Mesenchymal stem cell (in vitro differentiated cells and primary cell): ENCODE measurements at regions not wholly inside any gene's neighbourhood (a gene's known extent, or its start where the extent isn't known, plus 50 kb on each side); places are given as distances from the start of the nearest gene placed in this dataset.
"Not testable (repeated sequence)": the region's sequence is repeated elsewhere in the genome, so short reads cannot be mapped to it uniquely, and the experiment has no call there.

Experiments
- DNase-seq: peaks from one replicate; pipeline ENCODE4 v3.0.0-alpha.2; 2013
- H2AFZ ChIP-seq: one replicate; pipeline ENCODE4 v1.6.1; 2013; ENCODE audit warnings: low read depth, mild to moderate bottlenecking, control low read depth, inconsistent platforms, low read length, moderate library complexity
- H2AK5ac ChIP-seq: 2 replicates; pipeline ENCODE4 v1.6.1; 2013; ENCODE audit warnings: low read length, moderate library complexity, mild to moderate bottlenecking, inconsistent platforms; ENCODE audit not compliant: severe bottlenecking
- H2BK120ac ChIP-seq: one replicate; pipeline ENCODE4 v1.6.1; 2013; ENCODE audit warnings: low read depth, mild to moderate bottlenecking, inconsistent platforms, low read length, moderate library complexity
- H2BK12ac ChIP-seq, 2 experiments: one replicate each; pipeline ENCODE4 v1.6.1; 2013; ENCODE audit warnings: inconsistent platforms in 2 of 2, low read length in 2 of 2, mild to moderate bottlenecking in 2 of 2, moderate library complexity in 2 of 2, control low read depth in 1 of 2
- H2BK15ac ChIP-seq: one replicate; pipeline ENCODE4 v1.6.1; 2013; ENCODE audit warnings: mild to moderate bottlenecking, low read depth, inconsistent platforms; ENCODE audit not compliant: poor library complexity, severe bottlenecking
- H2BK5ac ChIP-seq: 2 replicates; pipeline ENCODE4 v1.6.1; 2013; ENCODE audit warnings: low read depth, mild to moderate bottlenecking, low read length, control low read depth, inconsistent platforms; ENCODE audit not compliant: poor library complexity, severe bottlenecking
- H3K14ac ChIP-seq, 2 experiments: one replicate each; pipeline ENCODE4 v1.6.1; 2013; ENCODE audit warnings: inconsistent platforms in 2 of 2, low read length in 2 of 2, control low read depth in 1 of 2, mild to moderate bottlenecking in 1 of 2, moderate library complexity in 1 of 2
- H3K18ac ChIP-seq, 2 experiments: one replicate each; pipeline ENCODE4 v1.6.1; 2013; ENCODE audit warnings: inconsistent platforms in 2 of 2, low read length in 2 of 2, control low read depth in 1 of 2, low read depth in 1 of 2, mild to moderate bottlenecking in 1 of 2
- H3K23ac ChIP-seq, 2 experiments: one replicate each; pipeline ENCODE4 v1.6.1; 2013; ENCODE audit warnings: inconsistent platforms in 2 of 2, low read length in 2 of 2, mild to moderate bottlenecking in 2 of 2, moderate library complexity in 2 of 2, control low read depth in 1 of 2
- H3K27ac ChIP-seq: 2 replicates; pipeline ENCODE4 v1.5.1; 2013; ENCODE audit warnings: mild to moderate bottlenecking, moderate library complexity, low read length, control low read depth, inconsistent platforms; ENCODE audit not compliant: poor library complexity, severe bottlenecking
- H3K27me3 ChIP-seq, 2 experiments: 2 replicates each; pipeline versions ENCODE4 v1.6.1 to v1.7.0; 2013; ENCODE audit warnings: low read length in 2 of 2, mild to moderate bottlenecking in 2 of 2, moderate library complexity in 2 of 2, control low read depth in 1 of 2, inconsistent platforms in 1 of 2; ENCODE audit not compliant: control insufficient read depth in 1 of 2, insufficient read depth in 1 of 2
- H3K36me3 ChIP-seq, 2 experiments: 2 replicates each; pipeline versions ENCODE4 v1.6.1 to v1.7.0; 2013; ENCODE audit warnings: low read length in 2 of 2, control low read depth in 1 of 2, inconsistent platforms in 1 of 2, low read depth in 1 of 2, mild to moderate bottlenecking in 1 of 2; ENCODE audit not compliant: insufficient read depth in 2 of 2, control insufficient read depth in 1 of 2
- H3K4ac ChIP-seq, 2 experiments: one replicate each; pipeline ENCODE4 v1.6.1; 2013; ENCODE audit warnings: inconsistent platforms in 2 of 2, low read length in 2 of 2, mild to moderate bottlenecking in 2 of 2, moderate library complexity in 2 of 2, control low read depth in 1 of 2, low read depth in 1 of 2
- H3K4me1 ChIP-seq: 2 replicates; pipeline ENCODE4 v1.6.1; 2013; ENCODE audit warnings: low read depth, low read length, control low read depth; ENCODE audit not compliant: control insufficient read depth, insufficient read depth
- H3K4me2 ChIP-seq: 2 replicates; pipeline ENCODE4 v1.6.1; 2013; ENCODE audit warnings: low read length, mild to moderate bottlenecking, inconsistent platforms; ENCODE audit not compliant: poor library complexity, severe bottlenecking
- H3K4me3 ChIP-seq, 2 experiments: 2 replicates each; pipeline versions ENCODE4 v1.5.1 to v1.7.0; 2013; ENCODE audit warnings: low read length in 2 of 2, mild to moderate bottlenecking in 2 of 2, control low read depth in 1 of 2, low read depth in 1 of 2; ENCODE audit not compliant: insufficient read depth in 1 of 2
- H3K79me1 ChIP-seq: replicated peaks from 2 replicates; pipeline ENCODE4 v1.6.1; 2013; ENCODE audit warnings: mild to moderate bottlenecking, control low read depth, low read length, inconsistent platforms; ENCODE audit not compliant: poor library complexity, severe bottlenecking
- H3K9ac ChIP-seq: 2 replicates; pipeline ENCODE4 v1.7.0; 2013; ENCODE audit warnings: mild to moderate bottlenecking, low read length, moderate library complexity
- H3K9me3 ChIP-seq: 2 replicates; pipeline ENCODE4 v1.7.0; 2013; ENCODE audit warnings: mild to moderate bottlenecking, low read length; ENCODE audit not compliant: control insufficient read depth
- H4K8ac ChIP-seq: one replicate; pipeline ENCODE4 v1.6.1; 2013; ENCODE audit warnings: inconsistent platforms, mild to moderate bottlenecking, low read length, moderate library complexity
- H4K91ac ChIP-seq: one replicate; pipeline ENCODE4 v1.6.1; 2013; ENCODE audit warnings: mild to moderate bottlenecking, low read length, inconsistent platforms
- WGBS: methylation state at CpG from one replicate; pipeline ENCODE4 v1.1.7; 2013; ENCODE audit warnings: mixed read lengths; 5-methylcytosine and 5-hydroxymethylcytosine counted together

DNA sequence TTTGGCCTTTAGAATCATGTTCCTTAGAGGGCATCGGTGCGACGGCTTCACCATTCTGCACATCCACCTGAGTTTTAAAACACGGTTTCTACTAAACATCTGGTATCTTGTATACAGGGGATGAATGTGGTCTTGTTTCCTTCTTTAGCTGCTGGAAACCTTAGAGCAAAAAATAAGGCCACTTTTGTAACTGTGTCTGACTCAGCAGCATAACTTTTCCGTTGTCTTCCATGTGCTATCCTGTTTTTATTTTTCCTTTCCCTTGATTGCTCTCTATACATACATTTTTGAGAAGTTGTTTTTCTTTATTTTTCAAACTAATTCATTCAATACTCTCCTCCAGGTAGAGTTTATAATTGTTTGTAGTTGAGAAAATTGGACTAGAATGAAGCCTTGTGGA is 108.8 kb upstream of the PCED1B start:
- Histone ChIP-seq H3K9ac (no peak overlapping the region), H4K91ac (no peak overlapping the region), H2AFZ (no peak overlapping the region), H2BK5ac (no peak overlapping the region), H2BK12ac (no peak overlapping the region), H3K9me3 (no peaks in the 10 kb centered on the region), H3K79me1 (no peaks in the 10 kb centered on the region), H3K36me3 (no peaks in the 10 kb centered on the region), H3K18ac (no peak overlapping the region), H3K4me2 (no peak overlapping the region), H3K4me1 (peaks cover 1% of the 10 kb centered on the region), H2BK120ac (no peak overlapping the region), H3K4me3 (no peak overlapping the region), H2BK15ac (no peak overlapping the region), H4K8ac (no peak overlapping the region), H3K27me3 (no peaks in the 10 kb centered on the region), H3K27ac (no peak overlapping the region), H3K23ac (no peak overlapping the region), H3K14ac (no peak overlapping the region), H2AK5ac (no peak overlapping the region), H3K4ac (no peak overlapping the region)
- no peak for DNase-seq
- WGBS: 100% methylated on average over 1 of the region's 5 CpGs

DNA sequence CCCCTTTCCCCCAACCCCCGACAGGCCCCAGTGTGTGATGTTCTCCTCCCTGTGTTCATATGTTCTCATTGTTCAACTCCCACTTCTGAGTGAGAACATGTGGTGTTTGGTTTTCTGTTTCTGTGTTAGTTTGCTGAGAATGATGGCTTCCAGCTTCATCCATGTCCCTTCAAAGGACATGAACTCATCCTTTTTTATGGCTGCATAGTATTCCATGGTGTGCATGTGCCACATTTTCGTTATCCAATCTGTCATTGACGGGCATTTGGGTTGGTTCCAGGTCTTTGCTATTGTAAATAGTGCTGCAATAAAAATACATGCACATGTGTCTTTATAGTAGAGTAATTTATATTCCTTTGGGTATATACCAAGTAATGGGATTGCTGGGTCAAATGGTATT is 105.5 kb upstream of the PCED1B start:
- not testable (repeated sequence) for H3K36me3 ChIP-seq, H3K23ac ChIP-seq, H2BK120ac ChIP-seq, H2AFZ ChIP-seq, H3K9ac ChIP-seq, H3K4me2 ChIP-seq, H3K4me1 ChIP-seq, H4K91ac ChIP-seq, H3K79me1 ChIP-seq, H3K9me3 ChIP-seq, DNase-seq, H2AK5ac ChIP-seq, H2BK12ac ChIP-seq, H2BK15ac ChIP-seq, H3K4ac ChIP-seq, H2BK5ac ChIP-seq, H3K27ac ChIP-seq, H3K14ac ChIP-seq, H3K27me3 ChIP-seq, H4K8ac ChIP-seq, H3K4me3 ChIP-seq, H3K18ac ChIP-seq
- 80% methylated on average over 1 of the region's 3 CpGs for WGBS

DNA sequence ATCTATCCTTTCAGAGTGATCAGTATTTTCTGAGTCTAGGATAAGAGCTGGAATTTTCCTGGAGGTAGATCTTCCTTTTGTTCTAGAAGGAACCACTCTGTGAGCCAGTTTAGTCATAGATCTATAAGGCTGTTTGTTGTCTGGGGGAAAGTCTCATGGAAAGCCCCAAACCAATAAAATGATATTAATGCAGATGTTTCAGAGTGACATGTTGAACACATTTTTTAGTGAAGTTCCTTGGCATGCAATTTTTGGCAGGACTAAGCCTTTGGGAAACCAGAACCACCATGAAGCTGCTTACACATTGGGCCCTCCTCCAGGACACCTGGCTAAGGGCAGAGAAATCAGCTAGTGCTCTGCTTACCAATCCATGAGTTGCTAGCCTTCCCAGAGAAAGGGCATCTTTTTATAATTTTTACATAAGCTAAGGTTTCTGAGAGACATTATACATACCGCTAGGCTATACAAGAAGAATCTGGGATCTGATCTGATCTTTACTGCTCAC is 101.5 kb upstream of the PCED1B start:
- Histone ChIP-seq H3K18ac (no peak overlapping the region), H2BK5ac (no peak overlapping the region), H3K36me3 (no peaks in the 10 kb centered on the region), H3K9ac (no peak overlapping the region), H2BK12ac (no peak overlapping the region), H4K8ac (no peak overlapping the region), H2AK5ac (no peak overlapping the region), H3K4me3 (no peak overlapping the region), H3K14ac (no peak overlapping the region), H3K4me1 (no peaks in the 10 kb centered on the region), H3K9me3 (no peaks in the 10 kb centered on the region), H3K4ac (no peak overlapping the region), H3K27ac (no peak overlapping the region), H3K23ac (no peak overlapping the region), H3K27me3 (peaks cover 0 to 2% of the 10 kb centered on the region in 2 experiments), H3K4me2 (no peak overlapping the region), H2BK120ac (no peak overlapping the region), H4K91ac (no peak overlapping the region), H3K79me1 (no peaks in the 10 kb centered on the region), H2BK15ac (no peak overlapping the region), H2AFZ (no peak overlapping the region)
- no peak for DNase-seq
- WGBS: 100% methylated on average over 1 of the region's 1 CpG

DNA sequence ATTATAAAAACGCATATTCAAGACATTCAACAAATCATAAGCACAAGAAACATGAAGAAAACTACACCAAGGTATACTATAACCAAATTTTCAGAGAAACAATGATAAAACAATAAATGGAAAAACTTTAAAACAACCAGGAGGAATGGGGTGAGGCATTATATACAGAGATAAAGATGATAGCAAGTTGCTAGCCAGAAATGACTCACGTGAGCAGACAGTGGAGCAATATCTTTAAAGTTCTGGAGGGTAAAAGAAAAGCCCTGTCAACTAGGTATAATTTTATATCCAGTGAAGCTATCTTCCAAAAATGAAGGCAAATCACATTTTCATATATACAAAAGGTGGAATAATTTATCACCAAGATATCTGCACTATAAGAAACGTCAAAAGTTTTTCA is 97.8 kb upstream of the PCED1B start:
- no peak overlapping the region for H3K4me3 ChIP-seq
- H2AFZ ChIP-seq: no peak overlapping the region
- no peak overlapping the region for H3K14ac ChIP-seq
- H3K27me3 ChIP-seq: peaks cover 0 to 2% of the 10 kb centered on the region in 2 experiments
- H3K23ac ChIP-seq: no peak overlapping the region
- H3K4me2 ChIP-seq: no peak overlapping the region
- H3K18ac ChIP-seq: no peak overlapping the region
- WGBS: 25% methylated on average over 1 of the region's 3 CpGs
- H3K9ac ChIP-seq: no peak overlapping the region
- no peaks in the 10 kb centered on the region for H3K36me3 ChIP-seq
- peaks cover 7% of the 10 kb centered on the region for H3K4me1 ChIP-seq
- no peak for DNase-seq
- no peak overlapping the region for H4K8ac ChIP-seq
- H3K9me3 ChIP-seq: no peaks in the 10 kb centered on the region
- no peak overlapping the region for H3K27ac ChIP-seq
- no peak overlapping the region for H2BK12ac ChIP-seq
- H2BK5ac ChIP-seq: no peak overlapping the region
- H4K91ac ChIP-seq: no peak overlapping the region
- H3K79me1 ChIP-seq: no peaks in the 10 kb centered on the region
- no peak overlapping the region for H3K4ac ChIP-seq
- no peak overlapping the region for H2BK120ac ChIP-seq
- H2AK5ac ChIP-seq: no peak overlapping the region
- H2BK15ac ChIP-seq: no peak overlapping the region
